UCSD-AML1 (cell line): ENCODE measurements at regions not wholly inside any gene's neighbourhood (a gene's known extent, or its start where the extent isn't known, plus 50 kb on each side); places are given as distances from the start of the nearest gene placed in this dataset.
"Not testable (repeated sequence)": the region's sequence is repeated elsewhere in the genome, so short reads cannot be mapped to it uniquely, and the experiment has no call there.

Source experiments
- DNase-seq: peaks from one replicate; lab custom pipeline; 2025; ENCODE audit not compliant: unreplicated experiment; lab: John Stamatoyannopoulos, UW

DNA sequence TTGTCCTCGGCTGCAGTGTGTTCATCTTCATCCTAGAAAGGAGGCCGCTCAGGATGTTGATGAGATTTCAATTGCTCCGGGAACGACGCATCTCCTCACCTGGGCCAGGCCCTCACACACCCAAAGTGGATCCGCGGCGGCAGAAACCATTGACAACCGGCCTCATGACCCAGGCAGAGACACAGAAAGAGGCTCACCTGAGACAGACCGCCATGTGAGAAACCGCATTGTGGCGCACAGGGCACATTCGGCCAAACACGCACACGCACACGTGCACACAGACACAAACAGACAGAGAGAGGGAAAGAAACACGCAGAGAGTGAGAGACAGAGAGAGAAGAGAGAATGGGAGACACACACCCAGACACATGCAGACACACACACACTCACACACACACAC is 3879.3 kb downstream of the SRGAP2C start:
- not testable (repeated sequence) for DNase-seq

DNA sequence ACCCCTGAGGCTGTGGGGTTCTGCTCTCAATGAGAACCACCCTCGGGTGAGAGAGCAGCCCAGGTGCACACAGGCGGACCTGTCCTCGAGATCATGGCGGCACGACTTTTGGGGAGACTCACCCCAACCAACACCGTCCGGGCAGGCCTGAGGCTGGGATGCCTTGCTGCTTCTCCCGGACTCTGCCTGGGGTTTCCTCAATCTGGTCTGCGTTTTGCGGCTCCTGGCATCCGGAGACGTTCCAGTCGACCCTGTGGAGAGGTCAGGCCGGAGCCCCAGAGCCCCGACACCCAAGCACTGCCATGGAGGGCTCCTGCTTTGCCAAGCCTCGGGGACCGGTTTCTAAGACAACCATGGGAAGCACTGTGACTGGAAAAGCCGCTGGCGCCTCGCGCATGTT is 3879.7 kb downstream of the SRGAP2C start:
- no peak for DNase-seq

DNA sequence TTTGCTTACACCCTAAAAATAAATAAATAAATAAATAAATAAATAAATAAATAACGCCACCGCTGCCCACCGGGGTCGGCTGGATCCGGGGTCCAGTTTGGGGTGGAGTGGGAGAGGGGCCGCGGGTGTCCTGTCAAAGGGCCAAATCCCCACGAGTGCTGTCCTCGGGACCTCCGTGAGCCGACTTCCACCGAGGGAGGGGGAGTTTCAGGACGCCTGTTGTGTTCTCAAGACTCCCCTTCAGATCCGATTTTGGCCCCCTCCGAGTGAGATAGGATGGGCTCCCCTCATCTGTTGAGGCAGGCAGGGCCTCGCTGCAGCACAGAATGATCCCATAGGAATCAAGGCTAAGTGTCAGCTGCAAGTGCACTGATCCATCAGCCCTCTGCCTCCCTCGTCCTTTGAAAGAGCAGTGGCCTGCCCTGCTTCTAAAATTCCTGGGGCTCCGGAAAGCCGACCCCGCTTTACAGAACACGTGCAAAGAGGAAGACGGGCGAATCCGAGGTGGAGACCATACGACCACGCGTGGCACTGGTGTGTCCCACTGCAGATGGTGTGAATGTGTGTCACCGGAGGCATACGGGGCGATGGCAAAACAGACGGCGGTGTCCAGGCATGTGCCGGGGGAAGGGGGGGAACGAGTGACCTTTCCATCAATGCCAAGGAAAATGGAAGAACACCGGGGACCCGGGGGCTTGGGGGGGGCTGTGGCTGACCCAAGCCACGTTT is 3880.5 kb downstream of the SRGAP2C start:
- peak; percentile 6 for DNase-seq

DNA sequence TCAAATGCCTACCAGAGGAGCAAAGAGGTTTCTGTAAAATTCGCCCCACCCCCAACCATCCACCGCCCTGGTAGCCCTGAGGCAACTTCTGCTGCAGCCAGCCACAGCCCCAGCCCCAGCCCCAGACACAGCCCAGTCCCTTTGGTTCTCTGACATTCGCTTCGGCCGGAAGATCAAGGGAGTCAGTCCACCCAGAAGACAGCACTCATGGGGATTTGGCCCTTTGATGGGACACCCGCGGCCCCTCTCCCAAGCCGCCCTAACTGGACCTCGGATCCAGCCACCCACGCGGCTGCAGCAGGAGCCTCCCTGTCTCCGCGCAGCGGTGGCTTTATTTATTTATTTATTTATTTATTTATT is 3881.0 kb downstream of the SRGAP2C start:
- peak; percentile 6 for DNase-seq

DNA sequence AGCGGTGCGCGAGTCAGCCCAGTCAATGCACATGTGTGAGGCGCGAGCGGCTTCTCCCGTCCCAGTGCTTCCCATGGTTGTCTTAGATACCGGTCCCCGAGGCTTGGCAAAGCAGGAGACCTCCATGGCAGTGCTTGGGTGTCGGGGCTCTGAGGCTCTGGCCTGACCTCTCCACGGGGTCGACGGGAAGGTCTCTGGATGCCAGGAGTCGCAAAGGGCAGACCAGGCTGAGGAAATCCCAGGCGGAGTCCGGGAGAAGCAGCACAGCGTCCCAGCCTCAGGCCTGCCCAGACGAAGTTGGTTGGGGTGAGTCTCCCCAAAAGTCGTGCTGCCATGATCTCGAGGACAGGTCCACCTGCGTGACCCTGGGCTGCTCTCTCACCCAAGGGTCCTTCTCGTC is 3881.6 kb downstream of the SRGAP2C start:
- DNase-seq: no peak

DNA sequence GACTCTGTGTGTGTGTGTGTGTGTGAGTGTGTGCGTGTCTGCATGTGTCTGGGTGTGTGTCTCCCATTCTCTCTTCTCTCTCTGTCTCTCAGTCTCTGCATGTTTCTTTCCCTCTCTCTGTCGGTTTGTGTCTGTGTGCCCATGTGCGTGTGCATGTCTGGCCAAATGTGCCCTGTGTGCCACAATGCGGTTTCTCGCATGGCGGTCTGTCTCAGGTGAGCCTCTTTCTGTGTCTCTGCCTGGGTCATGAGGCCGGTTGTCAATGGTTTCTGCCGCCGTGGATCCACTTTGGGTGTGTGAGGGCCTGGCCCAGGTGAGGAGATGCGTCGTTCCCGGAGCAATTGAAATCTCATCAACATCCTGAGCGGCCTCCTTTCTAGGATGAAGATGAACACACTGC is 3882.1 kb downstream of the SRGAP2C start:
- not testable (repeated sequence) for DNase-seq

DNA sequence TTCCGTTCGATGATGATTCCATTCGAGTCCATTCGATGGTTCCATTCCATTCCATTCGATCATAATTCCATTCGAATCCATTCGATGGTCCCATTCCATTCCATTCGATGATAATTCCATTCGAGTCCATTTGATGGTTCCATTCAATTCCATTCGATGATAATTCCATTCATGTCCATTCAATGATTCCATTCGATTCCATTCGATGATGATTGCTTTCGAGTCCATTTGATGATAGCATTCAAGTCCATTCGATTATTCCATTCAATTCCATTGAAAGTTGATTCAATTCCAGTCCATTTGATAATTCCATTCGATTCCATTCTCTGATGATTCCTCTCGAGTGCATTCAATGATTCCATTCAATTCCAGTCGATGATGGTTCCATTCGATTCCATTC is 3895.3 kb downstream of the SRGAP2C start:
- no peak for DNase-seq

DNA sequence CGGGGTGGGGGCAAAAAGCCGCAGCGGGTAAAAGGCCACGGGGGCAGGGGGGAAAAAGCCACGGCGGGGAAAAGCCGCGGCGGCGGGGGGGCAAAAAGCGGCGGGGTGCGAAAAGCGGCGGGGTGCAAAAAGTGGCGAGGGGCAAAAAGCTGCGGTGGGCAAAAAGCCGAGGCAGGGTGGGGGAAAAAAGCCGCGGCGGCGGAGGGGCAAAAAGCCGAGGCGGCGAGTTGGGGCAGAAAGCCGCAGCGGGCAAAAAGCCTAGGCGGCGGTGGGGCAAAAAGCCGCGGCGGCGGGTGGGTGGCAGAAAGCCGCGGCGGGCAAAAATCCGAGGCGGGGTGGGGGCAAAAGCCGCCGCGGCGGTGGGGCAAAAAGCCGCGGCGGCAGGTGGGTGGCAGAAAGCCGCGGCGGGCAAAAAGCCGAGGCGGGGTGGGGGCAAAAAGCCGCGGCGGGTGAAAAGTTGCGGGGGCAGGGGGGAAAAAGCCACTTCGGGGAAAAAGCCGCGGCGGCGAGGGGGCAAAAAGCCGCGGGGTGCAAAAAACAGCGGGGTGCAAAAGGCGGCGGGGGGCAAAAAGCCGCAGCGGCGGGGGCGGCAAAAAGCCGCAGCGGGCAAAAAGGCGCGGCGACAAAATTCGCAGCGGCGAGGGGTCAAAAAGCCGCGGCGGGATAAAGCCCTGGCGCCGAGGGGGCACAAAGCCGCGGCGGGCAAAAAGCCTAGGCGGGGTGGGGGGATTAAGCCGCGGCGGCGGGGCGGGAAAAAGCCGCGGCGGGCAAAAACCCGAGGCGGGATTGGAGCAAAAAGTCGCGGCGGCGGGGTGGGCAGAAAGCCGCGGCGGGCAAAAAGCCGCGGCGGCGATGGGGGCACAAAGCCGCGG is 3901.2 kb downstream of the SRGAP2C start:
- DNase-seq: no peak

DNA sequence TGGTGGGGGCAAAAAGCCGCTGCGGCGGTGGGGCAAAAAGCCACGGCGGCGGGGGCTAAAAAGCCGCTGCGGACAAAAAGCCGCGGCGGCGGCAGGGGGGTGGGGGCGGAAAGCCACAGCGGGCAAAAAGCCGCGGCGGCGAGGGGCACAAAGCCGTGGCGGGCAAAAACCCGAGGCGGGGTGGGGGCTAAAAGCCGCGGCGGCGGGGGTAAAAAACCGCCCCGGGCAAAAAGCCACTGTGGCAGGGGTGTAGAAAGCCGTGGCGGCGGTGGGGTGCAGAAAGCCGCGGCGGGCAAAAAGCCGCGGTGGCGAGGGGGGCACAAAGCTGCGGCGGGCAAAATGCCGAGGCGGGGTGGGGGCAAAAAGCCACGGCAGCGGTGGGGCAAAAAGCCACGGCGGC is 3901.8 kb downstream of the SRGAP2C start:
- DNase-seq: no peak

DNA sequence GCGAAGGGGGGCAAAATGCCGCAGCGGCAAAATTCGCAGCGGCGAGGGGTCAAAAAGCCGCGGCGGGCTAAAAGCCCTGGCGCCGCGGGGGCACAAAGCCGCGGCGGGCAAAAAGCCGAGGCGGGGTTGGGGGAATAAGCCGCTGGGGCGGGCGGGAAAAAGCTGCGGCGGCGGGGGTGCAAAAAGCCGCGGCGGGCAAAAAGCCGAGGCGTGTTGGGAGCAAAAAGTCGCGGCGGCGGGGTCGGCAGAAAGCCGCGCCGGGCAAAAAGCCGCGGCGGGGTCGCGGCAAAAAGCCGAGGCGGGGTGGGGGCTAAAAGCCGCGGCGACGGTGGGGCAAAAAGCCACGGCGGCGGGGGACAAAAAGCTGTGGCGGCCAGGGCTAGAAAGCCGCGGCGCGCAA is 3902.5 kb downstream of the SRGAP2C start:
- DNase-seq: no peak

DNA sequence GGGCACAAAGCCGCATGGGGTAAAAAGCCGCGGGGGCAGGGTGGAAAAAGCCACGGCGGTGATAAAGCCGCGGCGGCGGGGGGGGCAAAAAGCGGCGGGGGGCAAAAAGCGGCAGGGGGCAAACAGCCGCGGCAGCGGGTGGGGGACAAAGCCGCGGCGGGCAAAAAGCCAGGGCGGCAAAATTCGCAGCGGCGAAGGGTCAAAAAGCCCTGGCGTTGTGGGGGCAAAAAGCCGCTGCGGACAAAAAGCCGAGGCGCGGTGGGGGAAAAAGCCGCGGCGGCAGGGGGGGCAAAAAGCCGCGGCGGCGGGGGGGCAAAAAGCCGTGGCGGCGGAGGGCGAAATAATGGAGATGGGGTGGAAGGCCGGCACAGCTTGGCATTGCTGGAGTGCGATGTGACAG is 3902.9 kb downstream of the SRGAP2C start:
- no peak for DNase-seq

DNA sequence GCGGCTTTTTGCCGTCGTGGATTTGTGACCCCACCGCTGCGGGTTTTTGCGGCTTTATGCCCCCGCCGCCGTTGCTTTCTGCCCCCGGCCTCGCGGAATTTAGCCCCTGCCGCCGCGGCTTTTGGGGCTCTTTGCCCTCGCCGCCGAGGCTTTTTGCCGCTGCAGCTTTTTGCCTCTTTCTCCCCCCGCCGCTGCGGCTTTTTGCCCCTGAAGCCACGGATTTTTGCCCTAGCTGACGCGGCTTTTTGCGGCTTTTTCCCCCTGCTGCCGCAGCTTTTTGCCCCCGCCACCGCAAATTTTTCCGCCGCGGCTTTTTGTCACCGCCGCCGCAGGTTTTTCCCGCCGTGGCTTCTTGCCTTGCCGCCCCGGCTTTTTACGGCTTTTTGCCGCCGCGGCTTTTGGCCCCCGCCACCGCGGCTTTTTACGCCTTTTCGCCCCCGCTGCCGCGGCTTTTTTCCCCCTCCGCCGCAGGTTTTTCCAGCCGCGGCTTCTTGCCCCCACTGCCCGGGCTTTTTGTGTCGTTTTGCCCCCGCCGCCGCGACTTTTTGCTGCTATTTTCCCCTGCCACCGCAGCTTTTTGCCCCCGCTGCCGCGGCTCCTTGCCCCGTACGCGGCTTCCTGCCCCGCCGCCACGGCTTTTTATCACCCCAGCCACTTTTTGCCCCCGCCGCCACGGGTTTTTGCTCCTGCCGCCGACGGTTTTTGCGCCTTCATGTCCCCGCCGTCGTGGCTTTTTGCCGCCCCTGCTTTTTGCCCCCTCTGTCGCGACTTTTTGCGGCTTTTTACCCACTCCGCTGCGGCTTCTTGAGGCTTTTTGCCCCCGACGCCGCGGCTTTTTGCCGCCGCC is 3933.6 kb downstream of the SRGAP2C start:
- no peak for DNase-seq

DNA sequence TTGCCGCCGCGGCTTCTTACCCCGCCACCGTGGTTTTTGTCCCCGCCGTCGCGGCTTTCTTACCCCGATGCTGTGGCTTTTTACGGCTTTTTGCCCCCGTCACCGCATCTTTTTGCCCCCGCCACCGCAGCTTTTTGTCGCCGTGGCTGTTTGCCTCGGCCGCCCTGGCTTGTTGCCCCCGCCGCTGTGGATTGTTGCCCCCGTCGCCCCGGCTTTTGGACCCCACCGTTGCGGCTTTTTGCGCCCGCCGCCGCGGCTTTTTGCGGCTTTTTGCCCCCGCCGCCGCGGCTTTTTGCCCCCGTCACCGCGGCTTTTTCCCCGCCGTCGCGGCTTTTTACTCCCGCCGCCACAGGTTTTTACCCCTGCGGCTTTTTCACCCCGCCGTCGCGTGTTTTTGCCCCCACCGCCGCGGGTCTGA is 3934.3 kb downstream of the SRGAP2C start:
- no peak for DNase-seq

DNA sequence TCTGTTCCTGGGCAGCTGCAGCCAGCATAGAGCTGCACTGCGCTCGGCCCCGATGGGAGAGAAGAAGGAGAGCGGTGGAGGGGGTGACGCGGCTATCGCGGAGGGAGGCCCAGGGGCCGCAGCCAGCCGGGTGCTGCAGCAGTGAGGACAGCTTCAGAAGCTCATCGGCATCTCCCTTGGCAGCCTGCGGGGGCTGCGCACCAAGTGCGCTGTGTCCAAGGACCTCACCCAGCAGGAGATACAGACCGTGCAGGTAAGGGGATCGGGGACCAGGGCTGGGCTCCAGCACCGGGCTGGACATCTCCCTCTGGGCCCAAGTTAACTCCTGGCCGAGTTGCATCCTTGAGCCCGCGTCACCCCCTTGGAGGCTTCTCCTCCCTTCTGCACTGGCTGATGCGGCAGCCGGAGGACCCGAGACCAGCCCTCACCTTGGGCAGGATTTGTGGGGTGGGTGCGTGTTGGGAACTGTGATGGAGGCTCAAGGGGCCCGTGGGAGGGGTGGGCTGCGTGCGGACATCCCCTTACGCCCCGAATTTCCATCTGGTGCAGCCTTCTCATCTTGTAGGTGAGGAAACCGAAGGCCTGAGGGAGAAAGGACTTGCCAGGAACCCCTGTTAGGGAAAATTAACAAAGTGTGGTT is 3934.9 kb downstream of the SRGAP2C start:
- DNase-seq: not testable (repeated sequence)

DNA sequence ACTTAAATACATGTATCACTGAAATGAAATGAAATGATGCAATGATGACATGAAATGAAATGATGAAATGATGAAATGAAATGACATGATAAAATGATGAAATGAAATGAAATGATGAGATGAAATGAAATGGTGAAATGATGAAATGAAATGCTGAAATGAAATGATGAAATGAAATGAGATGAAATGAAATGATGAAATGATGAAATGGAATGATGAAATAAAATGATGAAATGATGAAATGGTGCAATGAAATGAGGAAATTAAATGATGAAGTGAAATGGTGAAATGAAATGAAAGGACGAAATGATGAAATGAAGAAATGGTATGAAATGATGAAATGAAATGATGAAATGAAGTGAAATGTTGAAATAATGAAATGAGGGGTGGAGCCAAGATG is 3937.8 kb downstream of the SRGAP2C start:
- not testable (repeated sequence) for DNase-seq
